ENCODE measurements at regions not wholly inside any gene's neighbourhood (a gene's known extent, or its start where the extent isn't known, plus 50 kb on each side); places are given as distances from the start of the nearest gene placed in this dataset.

DNA sequence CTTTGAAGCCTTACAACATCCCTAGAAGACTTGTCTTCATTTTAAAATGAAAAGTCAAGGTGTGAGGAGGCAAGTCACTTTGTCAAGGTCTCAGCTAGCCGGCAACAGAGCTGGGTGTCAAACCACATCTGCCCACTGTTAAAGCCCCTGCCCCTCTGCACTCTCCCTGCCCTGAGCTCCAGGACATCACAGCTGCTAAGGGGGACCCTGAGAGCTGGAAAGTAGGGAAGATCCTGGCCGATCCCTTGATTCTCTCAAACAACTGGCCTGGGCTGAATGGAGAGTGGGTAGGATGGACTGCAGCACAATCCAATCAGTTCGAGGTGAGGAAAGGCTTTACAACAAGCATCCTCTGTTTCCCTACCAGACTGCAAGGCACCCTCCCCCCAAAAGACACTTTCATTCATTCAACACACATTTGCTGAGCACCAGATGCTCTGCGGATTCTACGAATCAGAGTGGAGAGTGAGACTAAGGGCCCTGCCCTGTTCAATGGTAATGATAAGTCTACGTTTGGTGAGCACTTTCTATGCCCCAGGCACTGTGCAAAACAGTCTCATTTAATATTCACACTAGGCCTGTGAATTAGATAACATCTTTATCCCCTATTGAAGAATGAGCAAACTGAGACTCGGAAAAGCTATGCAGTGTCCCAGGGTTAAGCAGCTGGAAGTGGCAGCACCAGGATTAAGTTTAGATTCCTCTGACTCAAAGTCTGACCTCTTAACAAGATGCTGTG, 148.1 kb downstream of the HERPUD2 start:
- no peak for DNase-seq (ENCODE audit: extremely low read depth, insufficient read length)
- no peaks in the 10 kb centered on the region; the same call in 1 of the 2 replicates for H3K27me3 ChIP-seq (replicated peaks; ENCODE audit: control insufficient read depth, insufficient read depth, low read length)
- TF ChIP-seq CTCF (IDR thresholded peaks at IDR 0.05; ENCODE audit: insufficient read depth, low read length, poor library complexity, severe bottlenecking) = no peak
- H3K36me3 ChIP-seq (ENCODE audit: control insufficient read depth, insufficient read depth, low read length) = no peaks in the 10 kb centered on the region
- H3K4me3 ChIP-seq (replicated peaks; ENCODE audit: low read depth, low read length) = no peak overlapping the region

GRCh38 chr7:35545831-35546230, 149.1 kb downstream of the HERPUD2 start:
- Histone ChIP-seq H3K4me3 (replicated peaks; ENCODE audit: low read depth, low read length) (no peak overlapping the region), H3K27me3 (replicated peaks; ENCODE audit: control insufficient read depth, insufficient read depth, low read length) (no peaks in the 10 kb centered on the region; the same call in 1 of the 2 replicates), H3K36me3 (ENCODE audit: control insufficient read depth, insufficient read depth, low read length) (no peaks in the 10 kb centered on the region)
- no peak for DNase-seq (ENCODE audit: extremely low read depth, insufficient read length)
- no peak for TF ChIP-seq CTCF (IDR thresholded peaks at IDR 0.05; ENCODE audit: insufficient read depth, low read length, poor library complexity, severe bottlenecking)

- DNase-seq (ENCODE audit: extremely low read depth, insufficient read length) = no peak
- no peak for TF ChIP-seq CTCF (IDR thresholded peaks at IDR 0.05; ENCODE audit: insufficient read depth, low read length, poor library complexity, severe bottlenecking)
- no peaks in the 10 kb centered on the region for H3K36me3 ChIP-seq (ENCODE audit: control insufficient read depth, insufficient read depth, low read length)
Observed at GRCh38 chr7:35544028-35544742, 150.8 kb downstream of the HERPUD2 start.

GRCh38 chr7:35537067-35538023, 157.6 kb downstream of the HERPUD2 start:
- no peaks in the 10 kb centered on the region for H3K36me3 ChIP-seq (ENCODE audit: control insufficient read depth, insufficient read depth, low read length)
- peak; percentile 95 for TF ChIP-seq CTCF (IDR thresholded peaks at IDR 0.05; ENCODE audit: insufficient read depth, low read length, poor library complexity, severe bottlenecking)
- H3K27me3 ChIP-seq (replicated peaks; ENCODE audit: control insufficient read depth, insufficient read depth, low read length) = peaks cover 2% of the 10 kb centered on the region; the same call in 1 of the 2 replicates
- no peak overlapping the region; the same call in 1 of the 2 replicates for H3K4me3 ChIP-seq (replicated peaks; ENCODE audit: low read depth, low read length)
- DNase-seq (ENCODE audit: extremely low read depth, insufficient read length) = peak; percentile 72

More at GRCh38 chr7:35544028-35544742, 150.8 kb downstream of the HERPUD2 start:
- Histone ChIP-seq H3K4me3 (replicated peaks; ENCODE audit: low read depth, low read length) (no peak overlapping the region), H3K27me3 (replicated peaks; ENCODE audit: control insufficient read depth, insufficient read depth, low read length) (no peaks in the 10 kb centered on the region; the same call in 1 of the 2 replicates)

DNA sequence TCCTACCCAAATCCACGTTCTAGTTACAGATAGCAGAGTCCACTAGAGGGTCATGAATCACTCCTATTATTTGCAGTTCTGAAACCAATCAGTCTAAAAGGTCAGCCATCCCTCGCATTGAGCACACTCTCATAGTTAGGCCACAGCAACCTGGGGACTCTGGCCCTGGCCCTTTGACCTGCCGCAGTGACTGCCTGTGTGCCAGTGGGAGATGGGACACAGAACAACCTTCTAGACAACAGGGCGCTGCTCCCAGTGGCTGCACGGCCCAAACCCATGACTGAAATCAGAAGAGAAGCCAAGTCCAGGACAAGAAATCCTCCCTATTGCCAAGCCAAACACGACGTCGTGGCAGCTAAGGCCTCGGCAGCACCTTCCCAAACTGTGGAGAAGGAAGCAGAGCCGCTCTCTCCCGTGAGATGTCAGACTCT, 158.5 kb downstream of the HERPUD2 start:
- Histone ChIP-seq H3K36me3 (ENCODE audit: control insufficient read depth, insufficient read depth, low read length) (no peaks in the 10 kb centered on the region), H3K4me3 (replicated peaks; ENCODE audit: low read depth, low read length) (no peak overlapping the region), H3K27me3 (replicated peaks; ENCODE audit: control insufficient read depth, insufficient read depth, low read length) (peaks cover 2% of the 10 kb centered on the region; the same call in 1 of the 2 replicates)
- TF ChIP-seq CTCF (IDR thresholded peaks at IDR 0.05; ENCODE audit: insufficient read depth, low read length, poor library complexity, severe bottlenecking) = no peak
- no peak for DNase-seq (ENCODE audit: extremely low read depth, insufficient read length)

Data from GM06990 (cell line).